Lung (tissue), 11 donors: ENCODE measurements at regions not wholly inside any gene's neighbourhood (a gene's known extent, or its start where the extent isn't known, plus 50 kb on each side); places are given as distances from the start of the nearest gene placed in this dataset.
A peak's percentile ranks its signal among the peaks of the same experiment; 100 is the strongest.

Source experiments
- ATAC-seq: fragments of 200-7000 bp; cut with Tn5 transposase; one replicate; pipeline ENCODE4 v1.9.1; 2020; ENCODE audit warnings: moderate number of reproducible peaks; ENCODE audit not compliant: insufficient read depth, low FRiP score
- DNase-seq, 3 donors: peaks; one replicate each; pipeline ENCODE4 v3.0.0-alpha.2; 2013 to 2017
- H3K27ac ChIP-seq, 2 donors: one replicate each; pipeline ENCODE4 v1.5.1; 2013; ENCODE audit warnings: mild to moderate bottlenecking in 2 of 2, moderate library complexity in 2 of 2, control low read depth in 1 of 2, inconsistent platforms in 1 of 2, low read depth in 1 of 2, low read length in 1 of 2
- H3K27me3 ChIP-seq, 3 donors: one replicate each; pipeline ENCODE4 v1.5.1; 2013; ENCODE audit warnings: low read length in 2 of 3; ENCODE audit not compliant: control insufficient read depth in 3 of 3, insufficient read depth in 3 of 3
- H3K36me3 ChIP-seq, 4 donors: one replicate each; pipeline ENCODE4 v1.5.1; 2013; ENCODE audit warnings: low read length in 4 of 4, mild to moderate bottlenecking in 1 of 4, moderate library complexity in 1 of 4; ENCODE audit not compliant: control insufficient read depth in 4 of 4, insufficient read depth in 4 of 4
- H3K4me1 ChIP-seq, 5 donors: one replicate each; pipeline ENCODE4 v1.5.1; 2013; ENCODE audit warnings: low read length in 5 of 5, mild to moderate bottlenecking in 2 of 5, moderate library complexity in 1 of 5; ENCODE audit not compliant: control insufficient read depth in 5 of 5, insufficient read depth in 5 of 5
- H3K4me3 ChIP-seq: one replicate; pipeline ENCODE4 v1.5.1; 2013; ENCODE audit warnings: mild to moderate bottlenecking, control low read depth, moderate library complexity
- H3K9ac ChIP-seq, 2 donors: one replicate each; pipeline ENCODE4 v1.5.1; 2013; ENCODE audit warnings: low read length in 2 of 2, control low read depth in 1 of 2; ENCODE audit not compliant: insufficient read depth in 1 of 2
- H3K9me3 ChIP-seq, 4 donors: one replicate each; pipeline ENCODE4 v1.5.1; 2013; ENCODE audit warnings: low read length in 3 of 4, mild to moderate bottlenecking in 1 of 4, moderate library complexity in 1 of 4; ENCODE audit not compliant: control insufficient read depth in 4 of 4, insufficient read depth in 3 of 4
- WGBS, 2 donors: extraction: QIAGEN DNeasy Blood & Tissue Kit; methylation state at CpG; one replicate each; pipeline ENCODE4 v1.1.7; 2013; 5-methylcytosine and 5-hydroxymethylcytosine counted together
- TF ChIP-seq, protein P1 (sequence below): IDR thresholded peaks from 2 replicates; pipeline ENCODE4 v1.5.1; 2012; ENCODE audit warnings: mild to moderate bottlenecking; ENCODE audit errors: control extremely low read depth, extremely low read depth
- donor health status: control.
- donor health status: control.
- donor health status: Bipolar disorder and iron deficiency.
- donor health status: healthy.
- donor health status: DM: yes; HTN: yes; CAD: no.

GRCh38 chr9:74407166-74407565, 90.0 kb upstream of the RORB start:
- WGBS, 2 donors: 52 to 75% methylated on average over 3 of the region's 3 CpGs

DNA sequence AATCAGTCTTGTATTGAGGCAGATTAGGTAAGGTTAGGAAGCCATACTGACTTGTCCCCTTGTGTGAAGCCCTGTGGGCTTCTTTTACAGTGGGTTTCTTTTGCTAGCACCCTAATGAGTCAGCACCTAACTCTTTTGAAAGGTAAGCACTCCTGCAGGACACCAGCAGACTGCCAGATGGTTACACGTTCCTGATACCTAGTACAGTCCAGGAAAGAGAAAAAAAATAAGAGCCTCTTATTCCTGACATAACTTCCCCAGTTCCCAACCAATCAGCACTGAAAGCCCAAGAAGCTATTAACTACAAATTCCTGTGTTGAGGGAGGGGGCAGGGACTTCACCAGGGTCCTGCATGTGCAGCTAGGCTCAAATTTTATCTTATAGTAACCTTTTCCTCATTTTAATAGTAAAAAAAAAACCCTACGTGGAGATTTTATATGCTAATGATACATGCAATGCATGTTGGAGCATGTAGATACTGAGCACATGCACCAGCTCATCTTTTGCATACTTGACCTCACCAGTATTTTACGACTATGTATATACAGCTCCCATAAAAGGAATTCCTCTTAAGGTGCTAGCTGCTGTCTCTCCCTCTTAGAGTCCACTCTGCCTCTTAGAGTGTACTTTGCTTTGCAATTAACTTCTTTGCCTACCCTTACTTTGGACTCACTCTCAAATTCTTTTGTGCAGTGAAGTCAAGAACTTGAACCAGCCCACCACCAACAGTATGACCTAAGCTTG, 84.7 kb upstream of the RORB start:
- Histone ChIP-seq H3K27me3 (no peaks in the 10 kb centered on the region), H3K27ac (no peak overlapping the region), H3K9ac (no peak overlapping the region), H3K9me3 (no peaks in the 10 kb centered on the region), H3K4me3 (no peak overlapping the region), H3K36me3 (no peaks in the 10 kb centered on the region), H3K4me1 (no peaks in the 10 kb centered on the region)
- WGBS, 2 donors: 47 to 72% methylated on average over 3 of the region's 3 CpGs
- ATAC-seq (peak; percentile 47), DNase-seq (peak in 2 of 3 donors; percentile 2 to 25)
- TF ChIP-seq, protein P1, sequence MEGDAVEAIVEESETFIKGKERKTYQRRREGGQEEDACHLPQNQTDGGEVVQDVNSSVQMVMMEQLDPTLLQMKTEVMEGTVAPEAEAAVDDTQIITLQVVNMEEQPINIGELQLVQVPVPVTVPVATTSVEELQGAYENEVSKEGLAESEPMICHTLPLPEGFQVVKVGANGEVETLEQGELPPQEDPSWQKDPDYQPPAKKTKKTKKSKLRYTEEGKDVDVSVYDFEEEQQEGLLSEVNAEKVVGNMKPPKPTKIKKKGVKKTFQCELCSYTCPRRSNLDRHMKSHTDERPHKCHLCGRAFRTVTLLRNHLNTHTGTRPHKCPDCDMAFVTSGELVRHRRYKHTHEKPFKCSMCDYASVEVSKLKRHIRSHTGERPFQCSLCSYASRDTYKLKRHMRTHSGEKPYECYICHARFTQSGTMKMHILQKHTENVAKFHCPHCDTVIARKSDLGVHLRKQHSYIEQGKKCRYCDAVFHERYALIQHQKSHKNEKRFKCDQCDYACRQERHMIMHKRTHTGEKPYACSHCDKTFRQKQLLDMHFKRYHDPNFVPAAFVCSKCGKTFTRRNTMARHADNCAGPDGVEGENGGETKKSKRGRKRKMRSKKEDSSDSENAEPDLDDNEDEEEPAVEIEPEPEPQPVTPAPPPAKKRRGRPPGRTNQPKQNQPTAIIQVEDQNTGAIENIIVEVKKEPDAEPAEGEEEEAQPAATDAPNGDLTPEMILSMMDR: no peak

More at GRCh38 chr9:74407166-74407565, 90.0 kb upstream of the RORB start:
- Histone ChIP-seq H3K9ac (no peak overlapping the region), H3K4me3 (no peak overlapping the region), H3K27ac (no peak overlapping the region), H3K9me3 (no peaks in the 10 kb centered on the region), H3K27me3 (no peaks in the 10 kb centered on the region), H3K36me3 (no peaks in the 10 kb centered on the region), H3K4me1 (no peaks in the 10 kb centered on the region)
- TF ChIP-seq, protein P1: no peak
- DNase-seq (no peak), ATAC-seq (no peak)

- Histone ChIP-seq H3K9ac (no peak overlapping the region), H3K4me1 (no peaks in the 10 kb centered on the region), H3K36me3 (no peaks in the 10 kb centered on the region), H3K27me3 (no peaks in the 10 kb centered on the region), H3K9me3 (no peaks in the 10 kb centered on the region), H3K27ac (no peak overlapping the region), H3K4me3 (no peak overlapping the region)
- ATAC-seq (no peak), DNase-seq (no peak)
- TF ChIP-seq, protein P1: no peak
- WGBS, 2 donors: 44 to 59% methylated on average over 1 of the region's 1 CpG
Measured at GRCh38 chr9:74413876-74414275, 83.3 kb upstream of the RORB start.

GRCh38 chr9:74414325-74414724, 82.8 kb upstream of the RORB start:
- TF ChIP-seq, protein P1: no peak
- ATAC-seq (no peak), DNase-seq (no peak)
- Histone ChIP-seq H3K9ac (no peak overlapping the region), H3K27me3 (no peaks in the 10 kb centered on the region), H3K4me3 (no peak overlapping the region), H3K27ac (no peak overlapping the region), H3K4me1 (no peaks in the 10 kb centered on the region), H3K36me3 (no peaks in the 10 kb centered on the region), H3K9me3 (no peaks in the 10 kb centered on the region)
- WGBS, 2 donors: 56 to 60% methylated on average over 1 of the region's 1 CpG
